Upper lobe of right lung (tissue), 1 donor: ENCODE measurements at regions not wholly inside any gene's neighbourhood (a gene's known extent, or its start where the extent isn't known, plus 50 kb on each side); places are given as distances from the start of the nearest gene placed in this dataset.

ENCODE experiments used
- ATAC-seq: fragments of 200-7000 bp; cut with Tn5 transposase; one replicate; pipeline ENCODE4 v1.9.1; 2020; ENCODE audit warnings: mild to moderate bottlenecking, moderate library complexity
- DNase-seq: peaks from one replicate; pipeline ENCODE4 v3.0.0-alpha.2; 2020
- H3K27ac ChIP-seq: fragments of 200-600 bp; one replicate; pipeline ENCODE4 v1.8.0; 2022
- H3K27me3 ChIP-seq: fragments of 200-600 bp; one replicate; pipeline ENCODE4 v1.8.0; 2022; ENCODE audit warnings: mild to moderate bottlenecking
- H3K36me3 ChIP-seq: fragments of 200-600 bp; one replicate; pipeline ENCODE4 v1.8.0; 2022
- H3K4me1 ChIP-seq: fragments of 200-600 bp; one replicate; pipeline ENCODE4 v1.8.0; 2022
- H3K4me3 ChIP-seq: fragments of 200-600 bp; one replicate; pipeline ENCODE4 v1.8.0; 2022; ENCODE audit warnings: mild to moderate bottlenecking
- H3K9me3 ChIP-seq: fragments of 200-600 bp; one replicate; pipeline ENCODE4 v1.8.0; 2022
- CTCF ChIP-seq: fragments of 200-600 bp; IDR thresholded peaks from one replicate; pipeline ENCODE4 v1.8.0; 2022; ENCODE audit warnings: antibody characterized with exemption
- intact Hi-C: fragments of 100-400 bp; cut with DNase I; formaldehyde crosslinking; loops from one replicate; pipeline ENCODE4 v1.11.0; 2022
- donor health status: DM: no; HTN: yes; CAD: no; lungs with severe emphysema.

GRCh38 chr7:26925768-26926167 is 61.4 kb upstream of the SKAP2 start:
- no peaks in the 10 kb centered on the region for H3K27me3 ChIP-seq
- H3K36me3 ChIP-seq = no peaks in the 10 kb centered on the region
- intact Hi-C loops = no loop called here
- no peaks in the 10 kb centered on the region for H3K4me1 ChIP-seq
- H3K27ac ChIP-seq = no peak overlapping the region
- no peaks in the 10 kb centered on the region for H3K9me3 ChIP-seq
- no peak for ATAC-seq
- no peak for DNase-seq
- H3K4me3 ChIP-seq = no peak overlapping the region
- TF ChIP-seq CTCF = no peak

- H3K27me3 ChIP-seq = no peaks in the 10 kb centered on the region
- no peaks in the 10 kb centered on the region for H3K9me3 ChIP-seq
- intact Hi-C loops = no loop called here
- TF ChIP-seq CTCF = no peak
- DNase-seq (no peak), ATAC-seq (no peak)
- H3K4me3 ChIP-seq = no peak overlapping the region
- no peaks in the 10 kb centered on the region for H3K4me1 ChIP-seq
- no peaks in the 10 kb centered on the region for H3K36me3 ChIP-seq
- H3K27ac ChIP-seq = no peak overlapping the region
These were observed 59.9 kb upstream of the SKAP2 start for GRCh38 chr7:26924149-26924767.

- H3K36me3 ChIP-seq = no peaks in the 10 kb centered on the region
- H3K27ac ChIP-seq = no peak overlapping the region
- no peak overlapping the region for H3K4me3 ChIP-seq
- no peak for DNase-seq
- no peaks in the 10 kb centered on the region for H3K9me3 ChIP-seq
- TF ChIP-seq CTCF = no peak
- H3K4me1 ChIP-seq = no peaks in the 10 kb centered on the region
- intact Hi-C loops = no loop called here
- peaks cover 7% of the 10 kb centered on the region for H3K27me3 ChIP-seq
- no peak for ATAC-seq
These were observed 55.6 kb upstream of the SKAP2 start for GRCh38 chr7:26919906-26920493.

- intact Hi-C loops = no loop called here
- Histone ChIP-seq H3K27ac (no peak overlapping the region), H3K4me1 (no peaks in the 10 kb centered on the region), H3K9me3 (no peaks in the 10 kb centered on the region), H3K4me3 (no peak overlapping the region), H3K36me3 (no peaks in the 10 kb centered on the region), H3K27me3 (peaks cover 7% of the 10 kb centered on the region)
- ATAC-seq (no peak), DNase-seq (no peak)
- no peak for TF ChIP-seq CTCF
These were observed 53.9 kb upstream of the SKAP2 start for GRCh38 chr7:26918241-26918640.

GRCh38 chr7:26916779-26917320 is 52.5 kb upstream of the SKAP2 start:
- Histone ChIP-seq H3K9me3 (no peaks in the 10 kb centered on the region), H3K4me1 (no peaks in the 10 kb centered on the region), H3K36me3 (no peaks in the 10 kb centered on the region), H3K27ac (no peak overlapping the region), H3K27me3 (peaks cover 7% of the 10 kb centered on the region), H3K4me3 (no peak overlapping the region)
- TF ChIP-seq CTCF = no peak
- DNase-seq = no peak
- ATAC-seq = no peak
- intact Hi-C loops = no loop called here
